Stomach (tissue), 8 donors: ENCODE measurements at regions not wholly inside any gene's neighbourhood (a gene's known extent, or its start where the extent isn't known, plus 50 kb on each side); places are given as distances from the start of the nearest gene placed in this dataset.

Experiments
- DNase-seq, 2 donors: peaks; one replicate each; pipeline versions ENCODE4 v3.0.0 to v3.0.0-alpha.2; 2013 to 2019
- H3K27ac ChIP-seq, 5 donors: fragments of 200-600 bp in 4 of 5; sonication (generic) in 4 of 5; one replicate each; pipeline ENCODE4 v1.5.1; 2013 to 2019; ENCODE audit warnings: mild to moderate bottlenecking in 1 of 5, moderate library complexity in 1 of 5
- H3K27me3 ChIP-seq, 3 donors: fragments of 200-600 bp; sonication (generic); one replicate each; pipeline ENCODE4 v1.5.1; 2017 to 2019; ENCODE audit warnings: mixed run types in 1 of 3
- H3K36me3 ChIP-seq, 4 donors: fragments of 200-600 bp; sonication (generic); 1 replicate in 3 of 4; 2 replicates in 1 of 4; pipeline ENCODE4 v1.5.1; 2016 to 2019
- H3K4me1 ChIP-seq, 4 donors: fragments of 200-600 bp; sonication (generic); one replicate each; pipeline ENCODE4 v1.5.1; 2016 to 2019
- H3K4me3 ChIP-seq, 4 donors: fragments of 200-600 bp; sonication (generic) in 3 of 4; one replicate each; pipeline ENCODE4 v1.5.1; 2016 to 2019; ENCODE audit warnings: mild to moderate bottlenecking in 1 of 4
- H3K9me3 ChIP-seq, 4 donors: fragments of 200-600 bp; sonication (generic); one replicate each; pipeline ENCODE4 v1.5.1; 2016 to 2019
- EP300 ChIP-seq: sonication (generic); formaldehyde crosslinking; IDR thresholded peaks from one replicate; pipeline ENCODE4 v1.6.1; 2017; ENCODE audit warnings: antibody characterized with exemption
- POLR2A ChIP-seq, 4 donors: fragments of 450-650 bp; IDR thresholded peaks; one replicate each; pipeline ENCODE4 v1.6.1; 2016; ENCODE audit warnings: antibody characterized with exemption in 4 of 4, control low read depth in 2 of 4, mild to moderate bottlenecking in 1 of 4, moderate library complexity in 1 of 4
- POLR2AphosphoS5 ChIP-seq, 3 donors: sonication (generic); formaldehyde crosslinking; IDR thresholded peaks; one replicate each; pipeline ENCODE4 v1.6.1; 2016; ENCODE audit warnings: antibody characterized with exemption in 3 of 3
- WGBS, 5 donors: extraction: QIAGEN DNeasy Blood & Tissue Kit in 3 of 5; methylation state at CpG; one replicate each; pipeline versions ENCODE4 v1.1.5 to v1.1.7; 2013 to 2018; 5-methylcytosine and 5-hydroxymethylcytosine counted together
- intact Hi-C: fragments of 100-400 bp; cut with DNase I; formaldehyde crosslinking; loops from one replicate; pipeline ENCODE4 v1.15.1; 2023; ENCODE audit warnings: low total_unique reads
- TF ChIP-seq, protein P1 (sequence below), 7 experiments: fragments of 450-650 bp in 4 of 7; fragments of 200-600 bp in 3 of 7; sonication (generic) in 3 of 7; IDR thresholded peaks; one replicate each; pipeline ENCODE4 v1.5.1; 2016 to 2019; ENCODE audit warnings: antibody characterized with exemption in 7 of 7, control low read depth in 2 of 7, mild to moderate bottlenecking in 1 of 7
- donor health status: healthy with polysubstance abuse.
- donor health status: Bipolar disorder and iron deficiency.
- donor health status: healthy.

GRCh38 chr16:50981951-50982350 lies 169.1 kb downstream of the SALL1 start:
- no peak for TF ChIP-seq POLR2A (IDR thresholded peaks at IDR 0.05)
- no peak for TF ChIP-seq EP300
- Histone ChIP-seq H3K36me3 (no peaks in the 10 kb centered on the region), H3K27ac (no peak overlapping the region), H3K4me3 (no peak overlapping the region), H3K27me3 (no peaks in the 10 kb centered on the region), H3K9me3 (peaks cover 0 to 16% (median 9%) of the 10 kb centered on the region in 4 donors), H3K4me1 (no peaks in the 10 kb centered on the region)
- DNase-seq, result no peak
- intact Hi-C loops, result no loop called here
- 79 to 85% (median 80%) methylated on average over 6 of the region's 6 CpGs for WGBS, 5 donors

- no peak for DNase-seq
- TF ChIP-seq, protein P1, sequence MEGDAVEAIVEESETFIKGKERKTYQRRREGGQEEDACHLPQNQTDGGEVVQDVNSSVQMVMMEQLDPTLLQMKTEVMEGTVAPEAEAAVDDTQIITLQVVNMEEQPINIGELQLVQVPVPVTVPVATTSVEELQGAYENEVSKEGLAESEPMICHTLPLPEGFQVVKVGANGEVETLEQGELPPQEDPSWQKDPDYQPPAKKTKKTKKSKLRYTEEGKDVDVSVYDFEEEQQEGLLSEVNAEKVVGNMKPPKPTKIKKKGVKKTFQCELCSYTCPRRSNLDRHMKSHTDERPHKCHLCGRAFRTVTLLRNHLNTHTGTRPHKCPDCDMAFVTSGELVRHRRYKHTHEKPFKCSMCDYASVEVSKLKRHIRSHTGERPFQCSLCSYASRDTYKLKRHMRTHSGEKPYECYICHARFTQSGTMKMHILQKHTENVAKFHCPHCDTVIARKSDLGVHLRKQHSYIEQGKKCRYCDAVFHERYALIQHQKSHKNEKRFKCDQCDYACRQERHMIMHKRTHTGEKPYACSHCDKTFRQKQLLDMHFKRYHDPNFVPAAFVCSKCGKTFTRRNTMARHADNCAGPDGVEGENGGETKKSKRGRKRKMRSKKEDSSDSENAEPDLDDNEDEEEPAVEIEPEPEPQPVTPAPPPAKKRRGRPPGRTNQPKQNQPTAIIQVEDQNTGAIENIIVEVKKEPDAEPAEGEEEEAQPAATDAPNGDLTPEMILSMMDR (IDR thresholded peaks at IDR 0.05), result no peak
- no peak for TF ChIP-seq POLR2A (IDR thresholded peaks at IDR 0.05)
- TF ChIP-seq POLR2AphosphoS5 (IDR thresholded peaks at IDR 0.05), result no peak
- TF ChIP-seq EP300, result no peak
- Histone ChIP-seq H3K27me3 (peaks cover 0 to 4% (median 0%) of the 10 kb centered on the region in 3 donors), H3K9me3 (peaks cover 0 to 9% (median 0%) of the 10 kb centered on the region in 4 donors), H3K4me3 (no peak overlapping the region), H3K27ac (no peak overlapping the region), H3K4me1 (no peaks in the 10 kb centered on the region), H3K36me3 (no peaks in the 10 kb centered on the region)
- intact Hi-C loops, result no loop called here
- WGBS, 5 donors, result 74 to 85% (median 80%) methylated on average over 3 of the region's 3 CpGs
These were observed 170.4 kb downstream of the SALL1 start for GRCh38 chr16:50980666-50981065.

- Histone ChIP-seq H3K36me3 (no peaks in the 10 kb centered on the region), H3K27me3 (peaks cover 0 to 4% (median 0%) of the 10 kb centered on the region in 3 donors), H3K4me1 (no peaks in the 10 kb centered on the region), H3K9me3 (peaks cover 0 to 9% (median 0%) of the 10 kb centered on the region in 4 donors), H3K27ac (no peak overlapping the region), H3K4me3 (no peak overlapping the region)
- 64 to 72% (median 68%) methylated on average over 9 of the region's 9 CpGs for WGBS, 5 donors
- no peak for DNase-seq
- no peak for TF ChIP-seq POLR2A (IDR thresholded peaks at IDR 0.05)
- no peak for TF ChIP-seq POLR2AphosphoS5 (IDR thresholded peaks at IDR 0.05)
- TF ChIP-seq EP300, result no peak
- TF ChIP-seq, protein P1 (IDR thresholded peaks at IDR 0.05), result no peak
- intact Hi-C loops, result no loop called here
These were observed 171.1 kb downstream of the SALL1 start for GRCh38 chr16:50979806-50980620.

DNA sequence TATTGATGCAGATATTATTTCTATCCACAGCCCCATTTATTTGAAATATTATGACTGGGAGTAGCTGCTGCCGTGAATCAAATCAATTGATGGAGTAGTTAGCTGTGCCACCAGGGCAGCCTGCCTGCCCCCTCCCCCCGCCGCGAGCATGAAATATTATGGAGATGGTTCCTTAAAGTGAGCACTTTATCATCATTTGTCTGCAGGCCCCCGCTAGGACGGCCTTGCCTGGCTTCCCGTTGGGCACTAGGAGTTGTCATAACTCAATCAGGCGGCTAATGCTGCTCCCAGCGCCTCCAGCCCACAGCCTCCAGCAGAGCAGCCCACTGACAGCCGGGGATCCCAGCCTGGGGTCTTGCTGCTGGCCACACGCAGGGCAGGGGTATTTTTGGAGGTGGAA lies 173.9 kb downstream of the SALL1 start:
- H3K4me3 ChIP-seq, result no peak overlapping the region
- H3K36me3 ChIP-seq, result no peaks in the 10 kb centered on the region
- intact Hi-C loops, result no loop called here
- H3K9me3 ChIP-seq, result no peaks in the 10 kb centered on the region
- WGBS, 5 donors, result 56 to 74% (median 68%) methylated on average over 7 to 11 of the region's 11 CpGs
- H3K27ac ChIP-seq, result no peak overlapping the region
- peak in 1 of 2 donors; percentile 13 for DNase-seq
- peaks cover 0 to 11% (median 0%) of the 10 kb centered on the region in 3 donors for H3K27me3 ChIP-seq
- H3K4me1 ChIP-seq, result no peaks in the 10 kb centered on the region
- no peak for TF ChIP-seq POLR2A (IDR thresholded peaks at IDR 0.05)
- TF ChIP-seq POLR2AphosphoS5 (IDR thresholded peaks at IDR 0.05), result no peak
- TF ChIP-seq, protein P1 (IDR thresholded peaks at IDR 0.05), result no peak
- no peak for TF ChIP-seq EP300
